Skeletal muscle tissue (tissue), 3 donors: ENCODE measurements at regions not wholly inside any gene's neighbourhood (a gene's known extent, or its start where the extent isn't known, plus 50 kb on each side); places are given as distances from the start of the nearest gene placed in this dataset.
"Not testable (repeated sequence)": the region's sequence is repeated elsewhere in the genome, so short reads cannot be mapped to it uniquely, and the experiment has no call there.

ENCODE experiments used
- H3K27ac ChIP-seq: one replicate; pipeline ENCODE4 v1.7.0; 2013; ENCODE audit warnings: mild to moderate bottlenecking, low read depth, low read length, inconsistent platforms
- H3K27me3 ChIP-seq, 3 donors: one replicate each; pipeline ENCODE4 v1.7.0; 2013; ENCODE audit warnings: low read length in 3 of 3; ENCODE audit not compliant: control insufficient read depth in 3 of 3, insufficient read depth in 3 of 3
- H3K36me3 ChIP-seq, 3 donors: one replicate each; pipeline ENCODE4 v1.7.0; 2013; ENCODE audit warnings: low read length in 3 of 3; ENCODE audit not compliant: control insufficient read depth in 3 of 3, insufficient read depth in 3 of 3
- H3K4me1 ChIP-seq, 3 donors: one replicate each; pipeline ENCODE4 v1.7.0; 2013; ENCODE audit warnings: low read length in 3 of 3, mild to moderate bottlenecking in 3 of 3; ENCODE audit not compliant: control insufficient read depth in 3 of 3, insufficient read depth in 3 of 3
- H3K4me3 ChIP-seq, 3 donors: one replicate each; pipeline ENCODE4 v1.7.0; 2013; ENCODE audit warnings: low read length in 3 of 3
- H3K9ac ChIP-seq, 3 donors: one replicate each; pipeline ENCODE4 v1.7.0; 2013; ENCODE audit warnings: low read length in 3 of 3, mild to moderate bottlenecking in 3 of 3, moderate library complexity in 2 of 3, low read depth in 1 of 3
- H3K9me3 ChIP-seq, 3 donors: one replicate each; pipeline ENCODE4 v1.7.0; 2013; ENCODE audit warnings: low read length in 3 of 3; ENCODE audit not compliant: control insufficient read depth in 3 of 3
- donor health status: Osteomylitis.

GRCh38 chr3:30535525-30535924 is 70.9 kb upstream of the TGFBR2 start:
- Histone ChIP-seq H3K9ac (no peak overlapping the region), H3K9me3 (no peaks in the 10 kb centered on the region), H3K4me1 (no peaks in the 10 kb centered on the region), H3K36me3 (no peaks in the 10 kb centered on the region), H3K27ac (no peak overlapping the region), H3K27me3 (no peaks in the 10 kb centered on the region), H3K4me3 (no peak overlapping the region)

GRCh38 chr3:30538791-30539190 is 67.6 kb upstream of the TGFBR2 start:
- H3K27ac ChIP-seq: no peak overlapping the region

GRCh38 chr3:30539206-30539605 is 67.2 kb upstream of the TGFBR2 start:
- Histone ChIP-seq H3K4me1 (no peaks in the 10 kb centered on the region), H3K36me3 (no peaks in the 10 kb centered on the region), H3K9ac (no peak overlapping the region), H3K4me3 (no peak overlapping the region), H3K27ac (no peak overlapping the region), H3K9me3 (no peaks in the 10 kb centered on the region), H3K27me3 (no peaks in the 10 kb centered on the region)

More at GRCh38 chr3:30538791-30539190, 67.6 kb upstream of the TGFBR2 start:
- H3K4me1 ChIP-seq: no peaks in the 10 kb centered on the region
- H3K36me3 ChIP-seq: no peaks in the 10 kb centered on the region
- no peaks in the 10 kb centered on the region for H3K9me3 ChIP-seq
- no peaks in the 10 kb centered on the region for H3K27me3 ChIP-seq
- H3K9ac ChIP-seq: no peak overlapping the region
- H3K4me3 ChIP-seq: no peak overlapping the region

- Histone ChIP-seq H3K4me1 (no peaks in the 10 kb centered on the region), H3K27me3 (no peaks in the 10 kb centered on the region), H3K9ac (no peak overlapping the region), H3K36me3 (no peaks in the 10 kb centered on the region), H3K4me3 (no peak overlapping the region), H3K9me3 (no peaks in the 10 kb centered on the region), H3K27ac (no peak overlapping the region)
These were observed 66.6 kb upstream of the TGFBR2 start for GRCh38 chr3:30539772-30540171.

- not testable (repeated sequence) for H3K27ac ChIP-seq, H3K4me3 ChIP-seq, H3K9me3 ChIP-seq, H3K4me1 ChIP-seq, H3K27me3 ChIP-seq, H3K9ac ChIP-seq, H3K36me3 ChIP-seq
These were observed 65.2 kb upstream of the TGFBR2 start for GRCh38 chr3:30541156-30541555.

- no peaks in the 10 kb centered on the region for H3K4me1 ChIP-seq
- H3K4me3 ChIP-seq: no peak overlapping the region
- no peaks in the 10 kb centered on the region for H3K36me3 ChIP-seq
- H3K27ac ChIP-seq: no peak overlapping the region
- H3K27me3 ChIP-seq: no peaks in the 10 kb centered on the region
- H3K9ac ChIP-seq: no peak overlapping the region
- no peaks in the 10 kb centered on the region for H3K9me3 ChIP-seq
These were observed 63.5 kb upstream of the TGFBR2 start for GRCh38 chr3:30542897-30543296.

- Histone ChIP-seq H3K4me3 (no peak overlapping the region), H3K9me3 (no peaks in the 10 kb centered on the region), H3K27me3 (no peaks in the 10 kb centered on the region), H3K27ac (no peak overlapping the region), H3K4me1 (no peaks in the 10 kb centered on the region), H3K9ac (no peak overlapping the region), H3K36me3 (no peaks in the 10 kb centered on the region)
These were observed 61.6 kb upstream of the TGFBR2 start for GRCh38 chr3:30544812-30545211.

GRCh38 chr3:30546934-30547333 is 59.5 kb upstream of the TGFBR2 start:
- Histone ChIP-seq H3K36me3 (no peaks in the 10 kb centered on the region), H3K9me3 (no peaks in the 10 kb centered on the region), H3K4me1 (no peaks in the 10 kb centered on the region), H3K4me3 (no peak overlapping the region), H3K27ac (no peak overlapping the region), H3K27me3 (no peaks in the 10 kb centered on the region), H3K9ac (no peak overlapping the region)

- Histone ChIP-seq H3K9me3 (no peaks in the 10 kb centered on the region), H3K9ac (no peak overlapping the region), H3K27me3 (no peaks in the 10 kb centered on the region), H3K4me3 (no peak overlapping the region), H3K4me1 (no peaks in the 10 kb centered on the region), H3K36me3 (no peaks in the 10 kb centered on the region), H3K27ac (no peak overlapping the region)
These were observed 58.7 kb upstream of the TGFBR2 start for GRCh38 chr3:30547716-30548115.

GRCh38 chr3:30548600-30548999 is 57.8 kb upstream of the TGFBR2 start:
- Histone ChIP-seq H3K9ac (no peak overlapping the region), H3K4me1 (no peaks in the 10 kb centered on the region), H3K36me3 (no peaks in the 10 kb centered on the region), H3K27ac (peak overlapping the region; percentile 64), H3K9me3 (no peaks in the 10 kb centered on the region), H3K4me3 (no peak overlapping the region), H3K27me3 (no peaks in the 10 kb centered on the region)

- Histone ChIP-seq H3K36me3 (no peaks in the 10 kb centered on the region), H3K9me3 (no peaks in the 10 kb centered on the region), H3K27me3 (no peaks in the 10 kb centered on the region), H3K27ac (peak overlapping the region; percentile 64), H3K4me3 (no peak overlapping the region), H3K4me1 (no peaks in the 10 kb centered on the region), H3K9ac (no peak overlapping the region)
These were observed 56.8 kb upstream of the TGFBR2 start for GRCh38 chr3:30549600-30549999.
